Suprapubic skin (tissue), 4 donors: ENCODE measurements at regions not wholly inside any gene's neighbourhood (a gene's known extent, or its start where the extent isn't known, plus 50 kb on each side); places are given as distances from the start of the nearest gene placed in this dataset.

Experiments used
- DNase-seq, 2 donors: peaks; one replicate each; pipeline ENCODE4 v3.0.0-alpha.2; 2019; ENCODE audit warnings: low spot score in 2 of 2
- H3K27ac ChIP-seq: fragments of 200-600 bp; sonication (generic); one replicate; pipeline ENCODE4 v1.5.1; 2019
- H3K27me3 ChIP-seq: fragments of 200-600 bp; sonication (generic); one replicate; pipeline ENCODE4 v1.5.1; 2019
- H3K36me3 ChIP-seq: fragments of 200-600 bp; sonication (generic); one replicate; pipeline ENCODE4 v1.5.1; 2019
- H3K4me1 ChIP-seq: fragments of 200-600 bp; sonication (generic); one replicate; pipeline ENCODE4 v1.5.1; 2019
- H3K4me3 ChIP-seq: fragments of 200-600 bp; sonication (generic); one replicate; pipeline ENCODE4 v1.5.1; 2019; ENCODE audit warnings: mild to moderate bottlenecking
- H3K9me3 ChIP-seq: fragments of 200-600 bp; sonication (generic); one replicate; pipeline ENCODE4 v1.5.1; 2019
- EP300 ChIP-seq: sonication (generic); formaldehyde crosslinking; IDR thresholded peaks from one replicate; pipeline ENCODE4 v1.6.1; 2017; ENCODE audit warnings: antibody characterized with exemption
- POLR2A ChIP-seq, 2 donors: fragments of 450-650 bp; IDR thresholded peaks; one replicate each; pipeline ENCODE4 v1.6.1; 2017; ENCODE audit warnings: antibody characterized with exemption in 2 of 2, mild to moderate bottlenecking in 2 of 2, moderate library complexity in 2 of 2
- POLR2AphosphoS5 ChIP-seq, 3 donors: sonication (generic); formaldehyde crosslinking; IDR thresholded peaks; one replicate each; pipeline ENCODE4 v1.6.1; 2017; ENCODE audit warnings: antibody characterized with exemption in 3 of 3
- WGBS: methylation state at CpG from one replicate; pipeline ENCODE4 v1.1.5; 2018; 5-methylcytosine and 5-hydroxymethylcytosine counted together
- TF ChIP-seq, protein P1 (sequence below), 2 donors: fragments of 200-600 bp in 1 of 2; fragments of 450-650 bp in 1 of 2; sonication (generic) in 1 of 2; IDR thresholded peaks; one replicate each; pipeline ENCODE4 v1.5.1; 2016 to 2019; ENCODE audit warnings: antibody characterized with exemption in 2 of 2, mild to moderate bottlenecking in 1 of 2, moderate library complexity in 1 of 2

DNA sequence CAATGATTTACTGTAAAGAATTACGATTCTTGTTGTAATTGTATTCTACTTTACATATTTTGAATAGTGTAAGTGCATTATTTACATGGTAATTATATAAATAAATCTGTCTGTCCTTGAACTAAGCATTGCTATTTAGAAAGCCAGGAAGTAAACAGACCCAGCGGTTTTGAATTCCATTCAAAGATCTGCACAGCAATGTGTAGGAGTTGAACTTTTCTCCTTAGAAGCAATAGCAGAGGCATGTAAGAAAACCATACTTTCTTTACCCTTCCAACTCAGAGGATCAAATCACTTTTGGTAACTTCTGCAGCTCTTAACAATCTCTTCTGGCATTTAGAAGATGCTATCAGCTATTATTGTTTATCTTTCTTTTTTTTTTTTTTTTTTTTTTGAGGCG, 109.2 kb upstream of the VRK2 start:
- H3K9me3 ChIP-seq: peaks cover 21% of the 10 kb centered on the region
- TF ChIP-seq, protein P1, sequence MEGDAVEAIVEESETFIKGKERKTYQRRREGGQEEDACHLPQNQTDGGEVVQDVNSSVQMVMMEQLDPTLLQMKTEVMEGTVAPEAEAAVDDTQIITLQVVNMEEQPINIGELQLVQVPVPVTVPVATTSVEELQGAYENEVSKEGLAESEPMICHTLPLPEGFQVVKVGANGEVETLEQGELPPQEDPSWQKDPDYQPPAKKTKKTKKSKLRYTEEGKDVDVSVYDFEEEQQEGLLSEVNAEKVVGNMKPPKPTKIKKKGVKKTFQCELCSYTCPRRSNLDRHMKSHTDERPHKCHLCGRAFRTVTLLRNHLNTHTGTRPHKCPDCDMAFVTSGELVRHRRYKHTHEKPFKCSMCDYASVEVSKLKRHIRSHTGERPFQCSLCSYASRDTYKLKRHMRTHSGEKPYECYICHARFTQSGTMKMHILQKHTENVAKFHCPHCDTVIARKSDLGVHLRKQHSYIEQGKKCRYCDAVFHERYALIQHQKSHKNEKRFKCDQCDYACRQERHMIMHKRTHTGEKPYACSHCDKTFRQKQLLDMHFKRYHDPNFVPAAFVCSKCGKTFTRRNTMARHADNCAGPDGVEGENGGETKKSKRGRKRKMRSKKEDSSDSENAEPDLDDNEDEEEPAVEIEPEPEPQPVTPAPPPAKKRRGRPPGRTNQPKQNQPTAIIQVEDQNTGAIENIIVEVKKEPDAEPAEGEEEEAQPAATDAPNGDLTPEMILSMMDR (IDR thresholded peaks at IDR 0.05): no peak
- TF ChIP-seq EP300 (no peak), POLR2A (IDR thresholded peaks at IDR 0.05) (no peak), POLR2AphosphoS5 (IDR thresholded peaks at IDR 0.05) (no peak)
- H3K4me3 ChIP-seq: no peak overlapping the region
- H3K27me3 ChIP-seq: no peaks in the 10 kb centered on the region
- 75% methylated on average over 3 of the region's 3 CpGs for WGBS
- no peaks in the 10 kb centered on the region for H3K4me1 ChIP-seq
- DNase-seq: no peak
- H3K36me3 ChIP-seq: no peaks in the 10 kb centered on the region
- H3K27ac ChIP-seq: no peak overlapping the region

DNA sequence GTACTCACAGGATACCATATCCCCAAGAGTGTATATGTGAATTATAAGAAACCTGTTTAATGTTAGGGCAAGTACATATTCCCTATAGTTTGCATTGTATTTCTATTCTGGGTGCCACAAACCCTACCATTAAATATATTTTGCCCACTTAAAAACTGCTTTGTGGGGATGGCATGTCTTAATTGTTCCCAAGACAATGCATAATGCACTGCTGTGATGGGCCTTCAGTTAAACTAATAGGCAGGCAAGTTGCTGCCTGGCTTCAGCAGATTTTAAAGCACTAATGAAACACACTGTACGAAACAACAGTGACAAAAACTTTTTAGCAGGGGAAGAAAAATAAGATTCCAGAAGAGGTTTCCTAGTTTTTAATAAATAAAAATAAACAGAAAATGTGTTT, 104.8 kb upstream of the VRK2 start:
- peaks cover 5% of the 10 kb centered on the region for H3K9me3 ChIP-seq
- TF ChIP-seq, protein P1 (IDR thresholded peaks at IDR 0.05): no peak
- TF ChIP-seq EP300: no peak
- TF ChIP-seq POLR2AphosphoS5 (IDR thresholded peaks at IDR 0.05): no peak
- TF ChIP-seq POLR2A (IDR thresholded peaks at IDR 0.05): no peak
- no peak for DNase-seq
- H3K4me3 ChIP-seq: no peak overlapping the region
- H3K4me1 ChIP-seq: no peaks in the 10 kb centered on the region
- WGBS: 77% methylated on average over 1 of the region's 1 CpG
- H3K36me3 ChIP-seq: no peaks in the 10 kb centered on the region
- no peak overlapping the region for H3K27ac ChIP-seq
- H3K27me3 ChIP-seq: no peaks in the 10 kb centered on the region

DNA sequence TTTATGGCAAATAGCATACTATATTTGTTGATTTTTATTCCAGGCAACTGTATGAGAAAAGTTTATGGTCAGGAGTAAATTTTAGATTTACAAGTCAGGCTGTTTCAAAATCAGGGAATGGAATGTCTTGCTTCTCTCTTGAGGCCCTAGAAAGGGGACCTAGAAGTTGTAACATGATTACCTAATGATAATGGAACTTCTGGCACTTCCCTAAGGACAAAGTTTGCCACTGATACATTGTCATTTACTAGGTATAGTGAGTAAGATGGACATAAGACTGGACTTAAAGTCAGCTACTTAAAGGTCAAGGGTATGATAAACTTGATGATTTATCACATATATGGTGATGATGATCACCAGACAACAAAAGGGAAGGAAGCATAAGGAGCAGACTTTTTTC, 103.3 kb upstream of the VRK2 start:
- TF ChIP-seq EP300: no peak
- TF ChIP-seq, protein P1 (IDR thresholded peaks at IDR 0.05): no peak
- no peak for TF ChIP-seq POLR2AphosphoS5 (IDR thresholded peaks at IDR 0.05)
- TF ChIP-seq POLR2A (IDR thresholded peaks at IDR 0.05): no peak
- no peak overlapping the region for H3K27ac ChIP-seq
- H3K4me3 ChIP-seq: no peak overlapping the region
- DNase-seq: no peak
- H3K36me3 ChIP-seq: no peaks in the 10 kb centered on the region
- no peaks in the 10 kb centered on the region for H3K4me1 ChIP-seq
- no peaks in the 10 kb centered on the region for H3K27me3 ChIP-seq
- peaks cover 5% of the 10 kb centered on the region for H3K9me3 ChIP-seq

DNA sequence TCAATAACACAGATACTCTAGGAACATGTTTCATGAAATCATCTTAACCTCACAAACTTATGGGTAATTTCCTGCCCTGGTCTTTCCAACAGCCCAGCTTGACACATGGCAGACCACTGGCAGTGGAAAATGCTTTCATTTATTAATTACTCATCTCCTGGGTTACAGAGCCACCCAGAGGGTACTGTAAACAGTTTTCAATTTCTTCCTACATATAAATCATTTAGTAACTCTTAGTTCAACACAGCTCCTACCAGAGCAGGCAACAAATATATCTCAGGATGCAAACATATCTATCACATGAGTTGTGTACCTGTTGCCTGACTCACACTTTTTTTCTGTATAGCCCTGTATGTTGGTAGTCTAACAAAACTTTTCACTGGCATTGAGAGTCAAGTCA, 99.2 kb upstream of the VRK2 start:
- Histone ChIP-seq H3K9me3 (no peaks in the 10 kb centered on the region), H3K36me3 (no peaks in the 10 kb centered on the region), H3K27me3 (no peaks in the 10 kb centered on the region), H3K27ac (no peak overlapping the region), H3K4me1 (no peaks in the 10 kb centered on the region), H3K4me3 (no peak overlapping the region)
- TF ChIP-seq POLR2AphosphoS5 (IDR thresholded peaks at IDR 0.05): no peak
- no peak for TF ChIP-seq EP300
- TF ChIP-seq, protein P1 (IDR thresholded peaks at IDR 0.05): no peak
- TF ChIP-seq POLR2A (IDR thresholded peaks at IDR 0.05): no peak
- DNase-seq: no peak

DNA sequence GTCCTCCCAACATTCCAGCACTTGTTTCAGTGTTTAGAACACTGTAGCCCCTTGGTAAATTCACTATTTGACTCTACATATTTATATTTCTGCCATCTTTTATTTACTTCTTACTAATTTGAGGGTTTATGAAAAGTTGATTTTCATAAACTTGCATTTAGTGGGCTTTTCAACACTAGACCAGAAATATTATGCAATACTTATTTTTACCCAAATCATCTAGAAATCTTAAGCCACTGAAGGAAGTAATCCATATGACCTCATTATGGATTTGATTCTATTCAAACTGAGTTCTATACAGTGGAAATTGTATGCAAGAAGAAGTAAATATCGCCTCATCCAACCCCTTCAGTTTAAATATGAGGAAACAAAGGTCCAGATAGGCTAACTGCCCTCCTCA, 92.6 kb upstream of the VRK2 start:
- Histone ChIP-seq H3K9me3 (no peaks in the 10 kb centered on the region), H3K4me1 (no peaks in the 10 kb centered on the region), H3K36me3 (no peaks in the 10 kb centered on the region), H3K27me3 (no peaks in the 10 kb centered on the region), H3K27ac (no peak overlapping the region), H3K4me3 (no peak overlapping the region)
- WGBS: 92% methylated on average over 1 of the region's 1 CpG
- TF ChIP-seq, protein P1 (IDR thresholded peaks at IDR 0.05): no peak
- no peak for TF ChIP-seq POLR2AphosphoS5 (IDR thresholded peaks at IDR 0.05)
- TF ChIP-seq POLR2A (IDR thresholded peaks at IDR 0.05): no peak
- TF ChIP-seq EP300: no peak
- DNase-seq: no peak
